ENCODE measurements at regions not wholly inside any gene's neighbourhood (a gene's known extent, or its start where the extent isn't known, plus 50 kb on each side); places are given as distances from the start of the nearest gene placed in this dataset.

DNA sequence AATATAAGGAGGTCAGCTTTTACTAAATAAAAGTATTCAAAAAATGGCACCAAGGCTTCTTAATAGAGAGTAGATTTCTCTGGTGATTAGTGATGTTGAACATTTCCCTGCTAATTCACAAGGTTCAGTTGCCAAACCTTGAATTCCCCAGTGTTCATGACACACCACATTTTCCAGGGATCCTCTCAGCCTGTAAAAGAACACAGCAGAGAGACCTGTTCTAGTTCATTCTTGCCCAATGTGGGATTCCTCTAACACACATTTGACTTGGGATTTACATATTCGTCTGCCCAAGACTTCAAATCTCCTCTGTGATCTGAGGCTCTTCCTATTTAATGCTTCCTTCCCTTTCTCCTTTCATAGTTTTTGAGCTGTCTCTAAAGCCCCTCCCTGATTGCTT, 273.2 kb upstream of the CDH9 start:
- Histone ChIP-seq H4K20me1 (ENCODE audit: insufficient read depth, low read length) (no peaks in the 10 kb centered on the region), H3K4me3 (ENCODE audit: low read length) (no peak overlapping the region), H3K36me3 (replicated peaks; ENCODE audit: low read depth, low read length) (no peaks in the 10 kb centered on the region), H3K27me3 (ENCODE audit: low read depth, low read length) (no peaks in the 10 kb centered on the region), H3K4me2 (ENCODE audit: low read length) (no peak overlapping the region), H3K9me3 (ENCODE audit: insufficient read depth, low read length) (no peaks in the 10 kb centered on the region), H3K4me1 (ENCODE audit: low read length) (no peaks in the 10 kb centered on the region; the same call in 1 of the 2 replicates), H3K9ac (ENCODE audit: low read length) (no peak overlapping the region), H2AFZ (ENCODE audit: low read depth, low read length) (no peak overlapping the region), H3K79me2 (ENCODE audit: low read length) (no peaks in the 10 kb centered on the region), H3K27ac (ENCODE audit: low read length) (no peak overlapping the region)
- TF ChIP-seq, protein P1, sequence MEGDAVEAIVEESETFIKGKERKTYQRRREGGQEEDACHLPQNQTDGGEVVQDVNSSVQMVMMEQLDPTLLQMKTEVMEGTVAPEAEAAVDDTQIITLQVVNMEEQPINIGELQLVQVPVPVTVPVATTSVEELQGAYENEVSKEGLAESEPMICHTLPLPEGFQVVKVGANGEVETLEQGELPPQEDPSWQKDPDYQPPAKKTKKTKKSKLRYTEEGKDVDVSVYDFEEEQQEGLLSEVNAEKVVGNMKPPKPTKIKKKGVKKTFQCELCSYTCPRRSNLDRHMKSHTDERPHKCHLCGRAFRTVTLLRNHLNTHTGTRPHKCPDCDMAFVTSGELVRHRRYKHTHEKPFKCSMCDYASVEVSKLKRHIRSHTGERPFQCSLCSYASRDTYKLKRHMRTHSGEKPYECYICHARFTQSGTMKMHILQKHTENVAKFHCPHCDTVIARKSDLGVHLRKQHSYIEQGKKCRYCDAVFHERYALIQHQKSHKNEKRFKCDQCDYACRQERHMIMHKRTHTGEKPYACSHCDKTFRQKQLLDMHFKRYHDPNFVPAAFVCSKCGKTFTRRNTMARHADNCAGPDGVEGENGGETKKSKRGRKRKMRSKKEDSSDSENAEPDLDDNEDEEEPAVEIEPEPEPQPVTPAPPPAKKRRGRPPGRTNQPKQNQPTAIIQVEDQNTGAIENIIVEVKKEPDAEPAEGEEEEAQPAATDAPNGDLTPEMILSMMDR (IDR thresholded peaks at IDR 0.05; ENCODE audit: low read depth, low read length), result no peak
- no peak for TF ChIP-seq EZH2phosphoT487 (IDR thresholded peaks at IDR 0.05; ENCODE audit: low read depth)

DNA sequence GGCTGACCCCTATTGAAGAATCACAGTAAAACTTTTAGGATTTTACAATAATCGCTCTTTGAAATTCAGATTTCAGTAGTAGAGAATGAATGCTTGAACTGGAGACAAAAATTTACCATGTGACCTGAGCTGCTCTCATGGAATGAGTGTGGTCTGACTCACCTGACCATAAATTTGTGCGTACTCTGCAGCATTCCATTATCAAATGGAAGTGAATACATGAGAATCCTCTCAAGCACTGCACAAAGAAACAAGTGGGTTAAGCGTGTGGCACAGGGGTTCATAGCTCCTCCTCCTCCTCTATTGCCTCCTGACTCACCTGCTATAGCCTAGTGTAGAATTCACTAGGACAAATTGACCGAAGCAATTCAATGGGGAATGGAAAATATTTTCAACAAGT, 269.8 kb upstream of the CDH9 start:
- H3K4me1 ChIP-seq (ENCODE audit: low read length), result no peaks in the 10 kb centered on the region; the same call in 1 of the 2 replicates
- no peaks in the 10 kb centered on the region for H4K20me1 ChIP-seq (ENCODE audit: insufficient read depth, low read length)
- H3K27me3 ChIP-seq (ENCODE audit: low read depth, low read length), result no peaks in the 10 kb centered on the region
- no peak overlapping the region for H3K27ac ChIP-seq (ENCODE audit: low read length)
- no peak overlapping the region for H2AFZ ChIP-seq (ENCODE audit: low read depth, low read length)
- H3K9ac ChIP-seq (ENCODE audit: low read length), result no peak overlapping the region
- no peaks in the 10 kb centered on the region for H3K36me3 ChIP-seq (replicated peaks; ENCODE audit: low read depth, low read length)
- TF ChIP-seq EZH2phosphoT487 (IDR thresholded peaks at IDR 0.05; ENCODE audit: low read depth), result no peak
- TF ChIP-seq, protein P1 (IDR thresholded peaks at IDR 0.05; ENCODE audit: low read depth, low read length), result no peak
- H3K4me3 ChIP-seq (ENCODE audit: low read length), result no peak overlapping the region
- no peak overlapping the region for H3K4me2 ChIP-seq (ENCODE audit: low read length)
- H3K9me3 ChIP-seq (ENCODE audit: insufficient read depth, low read length), result no peaks in the 10 kb centered on the region
- no peaks in the 10 kb centered on the region for H3K79me2 ChIP-seq (ENCODE audit: low read length)

DNA sequence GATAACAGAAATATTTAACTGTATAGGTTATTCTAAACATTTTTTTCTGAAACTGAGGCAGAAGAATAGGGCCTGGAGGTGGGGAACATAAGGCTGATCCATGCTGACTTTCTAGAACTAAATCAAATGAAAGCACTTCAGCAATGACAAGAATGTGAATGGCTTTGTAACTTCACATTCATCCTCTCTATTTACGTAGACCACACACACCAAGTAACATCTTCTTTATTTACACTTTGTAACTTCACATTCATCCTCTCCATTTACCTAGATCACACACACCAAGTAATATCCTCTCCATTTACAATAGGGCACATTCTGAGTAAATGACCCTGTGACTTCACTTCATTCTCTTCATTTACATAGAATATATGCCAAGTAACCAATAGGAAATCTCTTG, 251.8 kb upstream of the CDH9 start:
- H3K36me3 ChIP-seq (replicated peaks; ENCODE audit: low read depth, low read length), result no peaks in the 10 kb centered on the region
- H3K4me1 ChIP-seq (ENCODE audit: low read length), result no peaks in the 10 kb centered on the region
- no peaks in the 10 kb centered on the region for H4K20me1 ChIP-seq (ENCODE audit: insufficient read depth, low read length)
- no peaks in the 10 kb centered on the region for H3K27me3 ChIP-seq (ENCODE audit: low read depth, low read length)
- H3K79me2 ChIP-seq (ENCODE audit: low read length), result no peaks in the 10 kb centered on the region
- TF ChIP-seq EZH2phosphoT487 (IDR thresholded peaks at IDR 0.05; ENCODE audit: low read depth), result no peak
- TF ChIP-seq, protein P1 (IDR thresholded peaks at IDR 0.05; ENCODE audit: low read depth, low read length), result no peak
- no peaks in the 10 kb centered on the region for H3K9me3 ChIP-seq (ENCODE audit: insufficient read depth, low read length)
- H3K4me2 ChIP-seq (ENCODE audit: low read length), result no peak overlapping the region
- H2AFZ ChIP-seq (ENCODE audit: low read depth, low read length), result no peak overlapping the region
- no peak overlapping the region for H3K9ac ChIP-seq (ENCODE audit: low read length)
- no peak overlapping the region for H3K27ac ChIP-seq (ENCODE audit: low read length)
- no peak overlapping the region for H3K4me3 ChIP-seq (ENCODE audit: low read length)

DNA sequence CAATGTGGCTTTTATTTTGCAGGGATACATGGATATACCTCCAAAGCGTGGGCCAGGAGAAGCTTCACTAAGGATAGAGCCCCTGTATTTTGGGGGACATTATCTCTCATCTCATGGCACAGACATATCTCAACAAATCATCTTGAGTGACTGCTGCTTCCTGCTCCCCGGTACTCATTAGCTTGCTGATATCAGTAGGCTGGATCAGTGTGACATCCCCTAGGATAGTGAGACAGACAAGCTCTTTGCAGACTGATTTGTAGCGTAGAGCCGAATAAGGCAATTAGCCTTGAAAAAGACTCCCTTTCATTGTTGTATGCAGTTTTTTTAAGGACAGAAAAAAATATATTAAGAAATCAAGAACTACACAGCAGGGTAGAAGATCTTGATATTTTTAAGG, 237.7 kb upstream of the CDH9 start:
- Histone ChIP-seq H3K27ac (ENCODE audit: low read length) (no peak overlapping the region), H3K4me1 (ENCODE audit: low read length) (no peaks in the 10 kb centered on the region), H3K79me2 (ENCODE audit: low read length) (no peaks in the 10 kb centered on the region), H4K20me1 (ENCODE audit: insufficient read depth, low read length) (no peaks in the 10 kb centered on the region), H3K36me3 (replicated peaks; ENCODE audit: low read depth, low read length) (no peaks in the 10 kb centered on the region), H2AFZ (ENCODE audit: low read depth, low read length) (no peak overlapping the region), H3K9ac (ENCODE audit: low read length) (no peak overlapping the region), H3K9me3 (ENCODE audit: insufficient read depth, low read length) (no peaks in the 10 kb centered on the region), H3K4me3 (ENCODE audit: low read length) (no peak overlapping the region), H3K4me2 (ENCODE audit: low read length) (no peak overlapping the region), H3K27me3 (ENCODE audit: low read depth, low read length) (no peaks in the 10 kb centered on the region)
- TF ChIP-seq EZH2phosphoT487 (IDR thresholded peaks at IDR 0.05; ENCODE audit: low read depth), result no peak
- TF ChIP-seq, protein P1 (IDR thresholded peaks at IDR 0.05; ENCODE audit: low read depth, low read length), result no peak

Data from OCI-LY3 (cell line).